ENCODE measurements at regions not wholly inside any gene's neighbourhood (a gene's known extent, or its start where the extent isn't known, plus 50 kb on each side); places are given as distances from the start of the nearest gene placed in this dataset.

- no peak for DNase-seq
Measured at GRCh38 chr7:7122701-7123281, 59.6 kb upstream of the C1GALT1 start.

- DNase-seq: no peak
Measured at GRCh38 chr7:7125963-7126362, 56.4 kb upstream of the C1GALT1 start.

- DNase-seq: no peak
Measured at GRCh38 chr7:7127773-7128172, 54.6 kb upstream of the C1GALT1 start.

DNA sequence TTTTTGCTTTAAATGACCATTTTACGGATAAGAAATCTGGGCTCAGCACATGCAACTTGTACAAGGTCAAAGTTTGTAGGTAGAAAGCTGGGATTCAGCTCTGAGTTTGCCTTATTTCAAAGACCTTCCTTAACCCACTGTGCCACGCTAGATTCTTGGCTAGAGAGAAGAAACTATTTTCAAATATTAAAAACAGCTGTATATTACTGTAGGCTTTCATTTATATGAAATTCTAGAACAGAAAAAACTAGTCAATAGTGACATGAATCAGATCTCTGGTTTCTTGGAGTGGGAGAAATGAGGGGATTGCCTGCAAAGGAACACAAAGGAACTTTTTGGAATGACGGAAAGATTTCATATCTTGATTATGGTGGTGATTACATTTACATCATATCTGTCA is 53.0 kb upstream of the C1GALT1 start:
- DNase-seq: no peak

DNA sequence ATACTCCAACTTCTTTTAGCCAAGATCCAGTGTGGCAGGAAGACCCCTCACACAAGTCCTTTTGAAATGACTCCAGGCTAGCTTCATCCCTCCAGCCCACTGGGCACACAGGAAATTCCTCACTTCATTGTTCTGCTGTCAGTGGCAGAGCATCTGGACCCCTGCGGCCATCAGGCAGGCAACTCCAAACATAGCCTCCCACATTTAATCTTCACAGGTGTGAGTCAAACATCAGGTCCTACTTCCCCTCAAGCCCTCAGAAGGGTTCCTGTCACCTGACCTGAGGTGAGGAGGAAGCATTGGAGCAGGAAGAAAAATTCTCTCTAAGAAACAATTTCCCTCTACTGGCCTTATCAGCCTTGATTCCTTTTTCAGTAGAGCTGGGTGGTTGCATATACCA is 51.1 kb upstream of the C1GALT1 start:
- no peak for DNase-seq
